Adrenal gland (tissue), 9 donors: ENCODE measurements at regions not wholly inside any gene's neighbourhood (a gene's known extent, or its start where the extent isn't known, plus 50 kb on each side); places are given as distances from the start of the nearest gene placed in this dataset.
"Not testable (repeated sequence)": the region's sequence is repeated elsewhere in the genome, so short reads cannot be mapped to it uniquely, and the experiment has no call there.

Source experiments
- DNase-seq, 7 donors: peaks; one replicate each; pipeline ENCODE4 v3.0.0-alpha.2; 2019 to 2020
- H3K27ac ChIP-seq, 5 donors: fragments of 200-600 bp; sonication (generic) in 4 of 5; 1 replicate in 3 of 5; 2 replicates in 2 of 5; pipeline versions ENCODE4 v1.5.1 to v1.8.0; 2016 to 2020; ENCODE audit warnings: mild to moderate bottlenecking in 1 of 5
- H3K27me3 ChIP-seq: fragments of 200-600 bp; 2 replicates; pipeline ENCODE4 v1.8.0; 2021
- H3K36me3 ChIP-seq, 2 donors: fragments of 200-600 bp; replicated peaks in 1 of 2; 1 replicate in 1 of 2; 2 replicates in 1 of 2; pipeline versions ENCODE4 v1.5.1 to v1.8.0; 2018 to 2022
- H3K4me1 ChIP-seq, 2 donors: fragments of 200-600 bp; replicated peaks in 1 of 2; 1 replicate in 1 of 2; 2 replicates in 1 of 2; pipeline versions ENCODE4 v1.5.1 to v1.8.0; 2018 to 2021
- H3K4me3 ChIP-seq, 4 donors: fragments of 200-600 bp; sonication (generic) in 3 of 4; one replicate each; pipeline ENCODE4 v1.5.1; 2016 to 2018
- H3K9me3 ChIP-seq, 3 donors: fragments of 200-600 bp; sonication (generic) in 1 of 3; replicated peaks in 1 of 3; 1 replicate in 2 of 3; 2 replicates in 1 of 3; pipeline versions ENCODE4 v1.5.1 to v1.8.0; 2016 to 2021
- CTCF ChIP-seq, 6 experiments: fragments of 450-650 bp in 4 of 6; fragments of 200-600 bp in 2 of 6; sonication (generic) in 1 of 6; IDR thresholded peaks; 1 replicate in 5 of 6; 2 replicates in 1 of 6; pipeline versions ENCODE4 v1.5.1 to v1.8.0; 2016 to 2021; ENCODE audit warnings: antibody characterized with exemption in 6 of 6, mild to moderate bottlenecking in 2 of 6, moderate library complexity in 1 of 6
- POLR2A ChIP-seq, 2 donors: fragments of 450-650 bp; IDR thresholded peaks; one replicate each; pipeline ENCODE4 v1.6.1; 2017; ENCODE audit warnings: antibody characterized with exemption in 2 of 2, mild to moderate bottlenecking in 2 of 2, moderate library complexity in 1 of 2
- WGBS, 4 donors: extraction: QIAGEN DNeasy Blood & Tissue Kit in 2 of 4; methylation state at CpG; one replicate each; pipeline versions ENCODE4 v1.1.5 to v1.1.7; 2013 to 2017; 5-methylcytosine and 5-hydroxymethylcytosine counted together
- intact Hi-C, 2 donors: fragments of 100-400 bp; cut with DNase I; formaldehyde crosslinking; loops; one replicate each; pipeline versions ENCODE4 v1.14.1 to v1.15.0; 2022 to 2023
- donor health status: healthy with polysubstance abuse.
- donor health status: Bipolar disorder and iron deficiency.
- donor health status: DM: yes; HTN: yes; CAD: no.
- donor health status: DM: no; HTN: no; CAD: no.
- donor health status: DM: no; HTN: no; CAD: no.

- intact Hi-C loops, result no loop called here
- DNase-seq, result no peak
- no peaks in the 10 kb centered on the region for H3K27me3 ChIP-seq
- TF ChIP-seq CTCF (IDR thresholded peaks at IDR 0.05), result no peak
- no peak for TF ChIP-seq POLR2A (IDR thresholded peaks at IDR 0.05)
- H3K36me3 ChIP-seq, result no peaks in the 10 kb centered on the region
- no peak overlapping the region for H3K27ac ChIP-seq
- 70 to 83% (median 80%) methylated on average over 4 of the region's 4 CpGs for WGBS, 4 donors
- no peak overlapping the region for H3K4me3 ChIP-seq
- H3K4me1 ChIP-seq, result no peaks in the 10 kb centered on the region
- no peaks in the 10 kb centered on the region for H3K9me3 ChIP-seq
Observed at GRCh38 chr11:112663947-112664634, 297.1 kb upstream of the NCAM1 start.

GRCh38 chr11:112665291-112665690 is 295.9 kb upstream of the NCAM1 start:
- Histone ChIP-seq H3K4me3 (no peak overlapping the region), H3K9me3 (no peaks in the 10 kb centered on the region), H3K4me1 (no peaks in the 10 kb centered on the region), H3K36me3 (no peaks in the 10 kb centered on the region), H3K27ac (no peak overlapping the region), H3K27me3 (no peaks in the 10 kb centered on the region)
- TF ChIP-seq POLR2A (IDR thresholded peaks at IDR 0.05), result no peak
- TF ChIP-seq CTCF (IDR thresholded peaks at IDR 0.05), result no peak
- WGBS, 4 donors, result 85 to 95% (median 92%) methylated on average over 2 of the region's 2 CpGs
- DNase-seq, result no peak
- intact Hi-C loops, result no loop called here

- no peaks in the 10 kb centered on the region for H3K36me3 ChIP-seq
- H3K27ac ChIP-seq, result no peak overlapping the region
- H3K27me3 ChIP-seq, result no peaks in the 10 kb centered on the region
- H3K4me1 ChIP-seq, result no peaks in the 10 kb centered on the region
- H3K4me3 ChIP-seq, result no peak overlapping the region
- TF ChIP-seq CTCF (IDR thresholded peaks at IDR 0.05) (no peak), POLR2A (IDR thresholded peaks at IDR 0.05) (no peak)
- no peaks in the 10 kb centered on the region for H3K9me3 ChIP-seq
- intact Hi-C loops, result no loop called here
- DNase-seq, result no peak
- WGBS, 4 donors, result 92 to 100% (median 98%) methylated on average over 1 of the region's 1 CpG
Observed at GRCh38 chr11:112666253-112666652, 295.0 kb upstream of the NCAM1 start.

- TF ChIP-seq CTCF (IDR thresholded peaks at IDR 0.05) (no peak), POLR2A (IDR thresholded peaks at IDR 0.05) (no peak)
- 73 to 76% (median 76%) methylated on average over 5 to 7 of the region's 7 CpGs; no CpG with 5 or more reads in 1 of the 4 donors for WGBS, 4 donors
Observed at GRCh38 chr11:112670806-112671570, 290.2 kb upstream of the NCAM1 start.

GRCh38 chr11:112673401-112673800 is 287.8 kb upstream of the NCAM1 start:
- H3K27ac ChIP-seq, DNase-seq, H3K9me3 ChIP-seq, H3K27me3 ChIP-seq, H3K4me3 ChIP-seq, H3K36me3 ChIP-seq, H3K4me1 ChIP-seq, intact Hi-C loops: not testable (repeated sequence)
- 50 to 69% (median 58%) methylated on average over 2 of the region's 2 CpGs for WGBS, 4 donors

More at GRCh38 chr11:112670806-112671570, 290.2 kb upstream of the NCAM1 start:
- no peaks in the 10 kb centered on the region for H3K36me3 ChIP-seq
- DNase-seq, result no peak
- no peaks in the 10 kb centered on the region for H3K4me1 ChIP-seq
- intact Hi-C loops, result no loop called here
- no peak overlapping the region for H3K4me3 ChIP-seq
- no peaks in the 10 kb centered on the region for H3K27me3 ChIP-seq
- H3K27ac ChIP-seq, result no peak overlapping the region
- no peaks in the 10 kb centered on the region for H3K9me3 ChIP-seq
